PC-3 (cell line): ENCODE measurements at regions not wholly inside any gene's neighbourhood (a gene's known extent, or its start where the extent isn't known, plus 50 kb on each side); places are given as distances from the start of the nearest gene placed in this dataset.

Source experiments
- CTCF ChIP-seq: fragments of 300-600 bp; sonication (generic); conservative IDR thresholded peaks from 2 replicates; pipeline ENCODE4 v1.5.1; 2017; ENCODE audit warnings: antibody characterized with exemption, low read depth, mild to moderate bottlenecking, low read length
- EZH2 ChIP-seq: fragments of 300-600 bp; sonication (generic); IDR thresholded peaks from one replicate; pipeline ENCODE4 v1.6.1; 2017; ENCODE audit warnings: antibody characterized with exemption, mild to moderate bottlenecking, low read length; ENCODE audit not compliant: unreplicated experiment

- TF ChIP-seq CTCF (no peak), EZH2 (no peak)
Measured at GRCh38 chr5:8391911-8392310, 523.0 kb downstream of the MTRR start.
